Stimulated activated CD8-positive, alpha-beta memory T cell treated with anti-CD3 and anti-CD28 coated beads, Interleukin-7, amount 100 ng/mL, for 4 hours (primary cell): ENCODE measurements at regions not wholly inside any gene's neighbourhood (a gene's known extent, or its start where the extent isn't known, plus 50 kb on each side); places are given as distances from the start of the nearest gene placed in this dataset.
A peak's percentile ranks its signal among the peaks of the same experiment; 100 is the strongest.

Experiments
- DNase-seq, 2 donors: peaks; one replicate each; pipeline ENCODE4 v3.0.0-alpha.2; 2020; ENCODE audit warnings: low read depth in 2 of 2

DNA sequence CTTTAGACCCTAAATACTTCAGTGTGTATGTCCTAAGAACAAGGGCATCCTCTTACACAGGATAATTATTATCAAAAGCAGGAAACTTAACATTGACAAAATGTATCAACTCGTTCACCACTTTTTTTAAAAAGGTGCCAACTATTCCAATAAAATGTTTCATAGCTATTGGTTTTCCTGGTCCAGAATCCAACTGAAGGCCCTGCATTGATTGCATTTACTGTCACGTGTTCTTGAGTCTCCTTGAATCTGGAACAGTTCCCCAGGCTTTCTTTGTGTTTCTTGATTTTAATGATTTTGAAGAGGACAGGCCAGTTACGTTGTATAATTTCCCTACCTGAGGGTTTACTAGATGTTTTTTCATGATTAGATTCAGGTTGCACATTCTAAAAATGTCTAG lies 94.6 kb upstream of the ARHGEF3 start:
- DNase-seq: no peak

DNA sequence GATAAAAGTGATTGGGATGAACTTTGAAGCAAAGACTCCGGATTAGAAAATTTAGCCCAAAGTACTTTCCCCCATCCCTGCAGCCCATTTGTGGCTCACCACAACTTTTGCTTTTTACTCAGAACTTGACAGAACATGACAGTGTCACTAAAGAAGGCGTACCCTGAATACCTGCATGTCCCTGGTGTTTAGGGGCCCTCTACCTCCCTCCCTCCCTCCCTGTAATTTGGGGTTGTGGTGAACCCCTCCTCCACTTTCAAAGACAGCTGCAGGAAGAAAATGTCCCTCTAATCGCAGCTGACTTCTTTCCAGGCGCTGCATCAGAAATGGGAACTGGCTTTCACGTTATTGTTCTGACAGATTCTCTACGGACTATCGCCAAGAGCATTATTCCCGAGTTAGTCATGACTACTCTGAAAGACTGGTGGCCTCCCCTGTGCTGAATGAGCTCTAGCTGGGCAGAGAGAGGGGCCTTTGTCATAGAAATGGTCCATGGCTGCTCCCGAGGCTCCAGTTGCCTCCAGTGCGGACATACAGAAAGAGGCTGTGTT lies 93.2 kb upstream of the ARHGEF3 start:
- no peak for DNase-seq

DNA sequence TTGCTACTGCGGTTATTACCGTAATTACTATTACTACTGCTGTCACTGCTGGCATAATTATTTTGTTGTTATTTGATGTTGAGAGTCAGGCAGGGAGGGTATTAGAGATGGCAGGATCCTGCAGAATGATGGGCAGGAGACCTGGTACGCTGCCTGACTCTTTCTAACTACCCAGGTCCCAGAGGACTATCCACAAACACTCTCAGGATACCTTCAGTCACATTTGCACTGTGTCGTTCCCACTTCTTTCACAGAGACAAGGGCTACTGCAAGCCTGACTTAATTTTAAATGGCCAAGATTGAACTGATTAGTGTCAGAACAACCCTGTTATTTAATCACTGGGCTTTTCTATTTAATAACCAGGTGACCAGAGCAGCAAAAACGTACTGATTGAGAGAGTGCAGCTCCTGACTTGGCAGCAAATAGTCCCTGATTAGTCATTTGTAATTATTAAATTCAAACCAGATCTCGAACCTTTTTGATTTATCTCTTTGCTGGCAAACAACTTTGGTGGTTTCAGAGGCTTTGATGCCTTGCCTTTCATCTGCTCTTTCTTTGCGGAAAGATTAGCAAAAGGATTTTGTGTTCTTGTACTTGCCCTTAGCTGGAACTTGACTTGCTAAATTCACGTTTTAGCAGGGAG lies 88.8 kb upstream of the ARHGEF3 start:
- DNase-seq: no peak

DNA sequence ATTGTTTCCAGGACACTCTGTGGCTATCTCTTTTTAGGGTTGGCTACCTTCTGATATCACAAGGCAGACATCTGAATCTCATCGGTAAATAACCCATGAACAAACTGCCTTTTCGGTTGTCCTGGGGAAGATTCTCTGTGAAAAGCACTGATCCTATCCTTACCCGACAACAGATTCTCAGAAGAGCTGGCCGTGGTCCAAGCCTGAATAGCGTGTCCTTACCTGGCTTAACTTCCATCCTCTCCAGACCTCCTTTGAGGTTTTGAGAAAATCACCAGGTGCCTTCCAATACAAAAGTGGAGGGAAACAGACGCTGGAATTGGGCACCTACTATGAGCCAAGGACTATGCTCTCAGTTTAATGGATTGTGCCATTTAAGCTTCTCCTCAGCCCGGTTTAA lies 87.4 kb upstream of the ARHGEF3 start:
- DNase-seq: no peak

DNA sequence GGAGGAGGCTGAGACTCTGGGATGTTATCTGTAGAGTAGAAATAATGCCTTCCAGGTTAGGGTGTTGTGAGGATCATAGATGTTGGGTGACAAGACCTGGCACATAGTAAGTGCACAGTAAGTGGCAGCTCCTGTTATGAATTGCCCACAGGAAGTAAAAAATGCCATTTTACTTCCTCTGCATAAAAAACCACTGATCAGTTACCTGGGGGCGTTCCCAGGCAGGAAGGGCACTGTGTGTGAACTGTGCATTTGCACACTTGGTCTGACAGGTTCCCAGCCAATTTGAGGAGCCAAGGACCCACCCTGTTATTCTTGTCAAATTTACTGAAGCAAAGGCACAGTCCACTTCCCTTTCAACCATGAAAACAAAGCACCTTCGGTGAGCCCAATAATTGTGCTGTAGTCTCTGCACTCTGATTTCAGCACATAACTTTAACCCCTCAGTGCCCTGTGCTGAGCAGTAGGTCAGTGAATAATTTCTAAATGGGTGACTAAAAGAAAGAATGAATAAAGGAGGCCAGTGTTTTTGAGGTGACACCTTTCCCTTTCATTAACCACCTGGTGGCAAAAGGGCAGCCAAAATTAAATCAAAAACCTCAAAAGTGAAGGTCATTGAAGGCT lies 85.8 kb upstream of the ARHGEF3 start:
- DNase-seq: no peak

DNA sequence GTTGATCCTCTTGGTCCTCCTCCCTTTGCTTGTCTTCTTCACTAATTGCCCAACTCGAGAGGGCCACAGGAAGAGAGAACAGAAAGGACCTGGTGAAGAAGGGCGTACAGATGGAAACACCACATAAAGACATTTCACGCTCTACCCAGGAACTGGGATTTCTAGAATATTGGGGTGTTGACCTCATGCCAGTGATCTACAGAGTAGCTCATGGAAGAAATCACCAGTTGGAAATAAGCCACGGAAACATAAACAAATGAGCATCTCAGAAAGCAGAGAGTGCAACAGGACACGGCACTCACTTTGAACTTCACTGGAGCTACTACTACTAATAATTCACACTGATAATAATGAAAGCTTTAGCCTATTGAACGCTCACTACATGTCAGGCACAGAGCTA lies 84.6 kb upstream of the ARHGEF3 start:
- no peak for DNase-seq

DNA sequence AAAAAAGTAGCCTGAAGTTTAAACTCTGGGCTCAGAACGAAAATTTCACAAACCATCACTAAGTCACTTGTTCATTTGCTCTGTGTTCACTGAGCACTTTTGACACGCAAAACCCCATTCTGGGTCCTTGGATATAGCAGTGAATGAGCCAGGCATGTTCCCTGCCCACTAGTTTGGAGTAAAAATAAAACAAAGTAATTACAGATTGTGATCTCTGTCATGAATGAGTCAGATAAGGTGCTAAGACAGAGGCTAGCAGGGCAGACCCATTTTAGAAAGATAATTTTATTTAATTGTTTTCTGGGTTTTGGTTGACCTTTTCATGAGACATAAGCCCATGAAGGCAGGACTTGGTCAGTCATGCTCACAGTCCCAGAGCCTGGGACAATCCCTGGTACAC lies 84.1 kb upstream of the ARHGEF3 start:
- DNase-seq: no peak

DNA sequence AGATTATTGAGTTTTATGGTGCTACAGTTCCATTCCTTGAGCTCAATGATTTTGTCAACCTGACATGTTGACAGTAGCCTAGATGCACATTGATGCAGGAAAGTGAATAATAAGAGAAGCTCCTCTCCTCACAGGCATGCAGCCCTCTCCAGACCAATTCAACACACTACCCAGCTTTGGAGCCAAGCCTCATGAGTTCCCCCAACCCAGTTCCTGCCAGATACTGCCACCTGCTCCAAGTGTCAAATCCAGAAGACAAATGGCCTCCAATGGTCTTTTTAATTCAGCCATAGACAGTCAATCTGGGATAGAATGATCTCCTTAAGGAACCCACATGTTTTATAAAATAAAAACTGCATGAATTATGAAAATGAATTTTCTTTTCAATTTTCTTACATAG lies 83.7 kb upstream of the ARHGEF3 start:
- DNase-seq: no peak

DNA sequence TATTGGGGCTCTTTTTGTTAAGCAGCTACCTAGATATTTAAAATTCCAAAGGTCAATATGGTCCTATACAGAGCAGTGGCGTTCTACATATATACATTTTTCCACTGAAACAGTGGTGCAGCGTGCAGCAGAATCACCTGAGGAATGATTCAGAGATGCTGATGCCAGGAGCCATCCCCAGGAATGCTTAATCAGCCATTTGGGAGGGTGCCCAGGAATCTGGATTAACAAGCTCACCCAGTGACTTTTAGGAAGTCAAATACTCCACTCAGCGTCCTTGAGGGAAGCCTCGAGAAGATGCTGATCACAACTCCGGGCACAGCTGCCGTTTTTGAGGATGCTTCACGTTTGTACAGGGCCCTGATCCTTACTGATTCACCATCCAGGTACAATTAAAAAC lies 82.6 kb upstream of the ARHGEF3 start:
- DNase-seq: no peak

DNA sequence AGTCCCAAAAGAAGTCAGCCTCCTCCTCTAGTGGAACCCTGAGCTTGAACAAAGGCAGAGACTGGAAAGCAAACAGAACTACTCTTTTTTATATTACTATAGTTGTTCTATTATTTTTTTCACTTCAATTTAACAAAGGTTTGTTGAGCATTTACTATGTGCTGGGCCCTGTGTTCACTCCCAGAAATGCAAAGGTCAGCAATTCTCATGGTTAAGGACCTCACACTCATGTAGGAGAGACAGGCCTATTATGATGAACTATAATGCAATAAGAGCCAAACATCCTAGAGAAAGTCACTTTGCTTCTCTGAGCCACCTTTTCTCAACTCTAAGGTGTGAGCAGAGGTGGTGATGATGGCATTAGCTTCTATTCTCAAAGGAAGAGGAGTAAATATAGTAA lies 82.1 kb upstream of the ARHGEF3 start:
- DNase-seq: no peak

DNA sequence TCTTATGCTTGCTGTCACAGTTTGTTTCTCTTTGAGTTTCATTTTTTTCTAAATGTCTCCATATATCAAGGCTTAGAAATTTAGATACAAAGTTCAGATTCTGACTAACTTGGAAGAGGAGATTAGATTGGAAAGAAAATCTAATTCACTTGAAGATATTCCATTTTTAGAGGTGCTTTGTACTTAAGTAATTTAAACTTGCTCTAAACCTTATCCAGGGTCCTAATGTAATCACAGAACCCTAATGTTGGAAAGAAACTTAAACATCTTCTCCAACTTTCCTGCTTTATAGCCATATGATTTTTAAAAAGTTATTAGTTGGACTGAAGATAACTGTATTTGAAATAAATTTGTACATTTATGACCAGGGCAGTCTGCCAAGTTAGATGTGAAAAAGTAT lies 81.1 kb upstream of the ARHGEF3 start:
- DNase-seq: no peak

DNA sequence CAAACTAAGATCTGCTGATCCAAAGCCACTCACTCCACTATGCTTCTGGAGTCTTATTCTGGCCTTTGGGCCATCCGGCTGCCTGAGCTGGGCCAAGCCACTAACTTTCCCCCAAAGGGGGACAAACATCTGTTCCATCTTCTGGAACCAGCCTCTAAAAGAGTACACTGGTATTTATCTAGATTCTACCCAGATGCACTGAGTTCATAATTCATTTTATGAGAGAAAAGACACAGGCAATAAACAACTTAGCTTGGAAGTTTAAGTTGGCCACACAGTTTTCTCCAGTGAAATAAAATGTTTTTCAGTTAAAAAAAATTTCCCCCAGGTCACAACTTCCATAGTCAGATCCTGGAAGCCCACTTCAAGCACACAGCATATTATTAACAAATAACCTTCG lies 80.1 kb upstream of the ARHGEF3 start:
- no peak for DNase-seq

DNA sequence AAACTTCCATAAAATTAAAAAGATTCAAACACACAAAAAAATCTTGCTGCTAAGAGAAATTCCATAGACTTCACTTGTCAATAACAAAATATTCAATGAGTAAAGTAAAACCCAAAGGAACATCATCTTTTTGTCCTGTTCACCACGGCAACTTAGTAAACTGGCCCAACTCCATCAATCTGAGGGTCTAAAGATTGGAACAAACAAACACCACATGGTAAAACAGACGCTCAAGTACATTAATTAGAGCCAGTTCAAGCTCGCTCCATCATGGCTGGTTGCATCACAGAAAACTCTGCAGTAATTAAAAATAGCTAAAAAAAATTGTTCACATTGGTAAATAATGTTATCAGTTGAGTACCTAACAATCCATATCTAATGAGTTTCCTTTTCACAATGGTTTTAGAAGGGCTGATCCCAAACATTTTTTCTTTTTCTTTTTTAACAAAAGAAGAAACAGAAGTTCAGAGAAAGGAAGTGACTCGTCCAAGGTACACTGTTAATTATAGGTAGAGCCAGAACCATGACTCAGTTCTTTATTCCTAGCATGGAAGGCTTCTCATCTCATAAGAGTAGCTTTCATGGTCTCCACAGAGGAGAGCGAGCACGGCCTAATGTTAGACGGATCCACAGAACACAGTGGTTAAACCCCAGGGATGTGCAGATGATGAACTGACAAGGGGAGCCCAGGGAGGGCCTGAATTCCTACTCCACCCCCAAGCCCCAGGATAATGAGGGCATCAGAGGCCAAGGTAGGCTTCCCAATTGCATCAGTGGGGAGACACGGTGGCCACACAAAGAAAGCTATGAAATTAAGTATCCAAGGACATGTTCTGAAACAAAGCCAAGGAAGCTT lies 79.2 kb upstream of the ARHGEF3 start:
- no peak for DNase-seq

DNA sequence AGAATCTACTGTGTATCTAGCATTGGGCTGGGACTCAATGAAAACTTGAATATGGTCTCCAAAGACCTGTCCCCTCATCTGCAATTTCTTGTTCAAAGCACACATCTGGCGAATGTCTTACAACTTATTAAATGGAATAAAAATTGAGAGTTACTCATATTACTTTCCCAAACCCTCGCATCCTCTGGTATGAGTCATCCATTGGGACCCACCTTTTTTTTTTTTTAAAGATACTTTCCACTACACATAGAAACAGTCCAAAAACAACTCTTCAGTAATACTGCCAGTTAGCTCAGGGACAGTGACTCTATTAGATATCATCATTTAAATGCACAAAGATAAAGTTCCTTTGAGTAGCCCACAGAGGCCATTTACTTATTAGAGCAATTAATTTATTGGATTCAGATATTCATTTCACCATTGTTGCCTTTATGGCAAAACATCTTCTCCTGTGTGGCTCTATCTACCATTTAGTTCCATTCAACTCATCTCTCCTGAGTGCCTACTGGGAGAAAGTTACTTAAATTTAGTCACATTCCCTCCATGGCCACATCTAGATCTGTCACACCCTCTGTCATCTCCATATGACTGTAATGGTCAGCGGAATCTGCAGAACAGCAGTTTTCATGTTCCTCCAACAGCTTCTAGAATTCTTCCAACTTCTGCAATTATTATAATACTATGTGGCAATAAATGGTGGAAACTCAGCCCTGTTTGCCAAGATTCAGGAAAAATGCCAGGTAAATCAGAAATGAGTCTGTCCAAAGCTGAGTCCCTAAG lies 77.9 kb upstream of the ARHGEF3 start:
- no peak for DNase-seq

DNA sequence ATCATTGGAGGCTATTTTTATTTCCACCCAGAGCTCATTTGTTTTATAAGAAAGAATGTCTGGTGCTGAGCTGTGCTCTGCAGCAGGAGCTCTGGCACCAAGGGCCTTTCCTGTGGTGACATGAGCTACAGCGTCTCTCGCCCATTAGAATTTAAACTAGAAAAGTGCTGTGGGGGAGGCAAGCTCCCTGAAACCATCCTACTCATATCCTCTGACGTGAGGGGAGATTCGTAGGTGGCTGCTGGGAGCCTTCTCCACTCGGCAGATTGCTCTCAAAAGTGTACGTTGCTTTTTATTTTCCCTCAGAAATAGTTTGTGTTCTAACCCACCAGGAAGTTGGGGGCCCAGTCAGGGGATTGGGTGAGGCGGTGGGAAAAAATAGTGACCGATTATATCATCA lies 76.3 kb upstream of the ARHGEF3 start:
- DNase-seq: peak; percentile 36 to 49

DNA sequence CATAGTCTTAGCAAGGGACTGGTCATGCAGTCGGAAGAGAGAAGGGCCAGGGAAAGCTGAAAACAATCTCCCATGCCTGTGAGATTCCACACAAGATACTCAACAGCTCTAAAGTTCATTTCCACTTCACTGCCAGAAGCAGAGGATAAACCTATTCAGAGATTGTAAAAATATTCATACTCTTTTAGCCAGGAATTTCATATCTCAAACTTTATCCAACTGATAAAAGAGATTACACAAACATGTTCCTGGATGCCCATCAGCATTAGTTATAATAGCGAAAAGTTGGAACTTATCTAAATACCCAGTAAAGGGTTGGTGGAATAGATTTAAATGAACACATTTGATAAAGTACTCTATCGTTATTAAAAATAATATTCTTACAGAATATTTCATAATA lies 75.2 kb upstream of the ARHGEF3 start:
- no peak for DNase-seq

DNA sequence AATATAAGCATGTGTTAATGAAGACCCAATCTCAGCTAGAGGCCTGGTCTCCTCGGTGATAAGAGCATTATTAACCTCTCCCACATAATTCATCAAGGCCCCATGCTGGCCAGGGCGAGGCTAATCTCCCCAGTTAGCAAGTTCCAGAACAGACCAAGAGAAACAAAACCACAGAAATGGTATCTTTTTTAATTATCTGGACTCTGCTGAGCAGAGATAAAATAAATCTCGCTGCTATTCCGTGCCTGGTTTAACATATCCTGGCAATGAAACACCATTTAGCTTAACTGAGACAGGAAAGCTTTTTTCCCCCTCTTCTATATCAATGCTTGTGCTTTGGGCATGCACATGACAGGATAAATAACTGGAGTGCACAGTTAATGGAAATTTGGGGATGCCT lies 72.5 kb upstream of the ARHGEF3 start:
- DNase-seq: no peak

DNA sequence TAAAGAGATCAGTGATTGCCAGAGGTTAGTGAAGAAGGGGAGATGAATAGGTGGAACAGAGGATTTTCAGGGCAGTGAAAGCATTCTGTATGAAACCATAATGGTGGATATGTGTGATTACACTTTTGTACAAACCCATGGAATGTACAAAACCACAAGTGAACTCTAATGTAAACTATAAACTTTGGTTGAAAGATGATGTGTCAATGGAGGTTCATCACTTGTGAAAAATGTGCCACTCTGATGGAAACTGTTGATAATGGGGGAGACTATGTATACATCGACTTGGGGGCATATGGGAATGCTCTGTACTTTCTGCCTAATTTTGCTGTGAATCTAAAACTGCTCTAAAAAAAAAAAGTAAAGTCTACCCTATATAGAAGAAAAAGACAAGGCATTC lies 68.7 kb upstream of the ARHGEF3 start:
- no peak for DNase-seq

DNA sequence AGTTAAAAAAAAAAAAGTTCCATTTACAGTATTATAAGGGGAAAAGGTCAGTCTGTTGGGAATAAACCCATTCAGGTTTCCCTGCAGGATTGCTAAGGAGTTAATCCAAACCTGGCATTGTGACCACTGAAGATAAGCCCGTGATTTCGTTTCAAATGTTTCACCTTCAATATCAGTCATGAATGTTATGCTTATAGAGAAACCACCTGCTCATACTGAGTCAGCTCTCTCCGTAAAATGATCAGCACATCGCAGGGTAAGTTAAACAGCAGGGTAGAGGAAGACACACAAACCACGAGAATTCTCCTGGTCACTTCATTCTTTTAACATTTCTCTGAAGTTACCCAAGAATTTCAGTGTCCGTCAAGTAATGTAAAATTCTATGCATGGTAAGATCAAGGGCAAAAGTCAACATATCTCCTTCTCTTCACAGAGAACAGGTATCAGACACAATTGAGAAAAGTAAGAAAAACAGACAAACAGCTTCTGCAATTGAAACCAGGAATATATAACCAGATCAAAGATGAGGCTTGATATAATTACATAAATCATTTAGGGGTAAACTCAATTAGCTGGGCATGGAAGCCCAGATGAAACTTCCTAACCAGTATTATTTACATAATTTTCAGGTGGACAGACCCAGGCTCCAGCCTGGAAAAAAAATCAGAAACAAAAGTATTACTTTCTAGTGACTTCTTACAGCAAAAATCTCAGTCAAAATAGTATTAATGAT lies 67.6 kb upstream of the ARHGEF3 start:
- DNase-seq: no peak

DNA sequence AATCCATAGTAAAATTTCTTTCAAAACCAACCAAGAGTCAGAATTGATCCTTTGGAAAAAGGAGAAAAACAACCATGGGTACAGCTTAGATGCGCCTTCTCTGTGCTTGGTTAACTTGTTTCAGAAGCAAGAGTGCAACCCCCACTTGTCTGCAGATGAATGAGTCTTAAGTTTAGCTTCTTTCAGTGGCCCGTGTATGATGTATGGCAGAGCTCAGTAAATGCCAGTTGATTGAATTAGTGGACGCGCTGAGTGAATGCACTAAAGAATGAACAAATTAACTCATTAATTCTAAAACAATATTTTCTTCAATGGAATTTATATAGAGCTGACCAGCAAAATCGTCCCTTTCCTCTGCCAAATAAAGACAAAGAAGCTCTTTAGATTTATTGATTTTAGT lies 67.0 kb upstream of the ARHGEF3 start:
- no peak for DNase-seq

DNA sequence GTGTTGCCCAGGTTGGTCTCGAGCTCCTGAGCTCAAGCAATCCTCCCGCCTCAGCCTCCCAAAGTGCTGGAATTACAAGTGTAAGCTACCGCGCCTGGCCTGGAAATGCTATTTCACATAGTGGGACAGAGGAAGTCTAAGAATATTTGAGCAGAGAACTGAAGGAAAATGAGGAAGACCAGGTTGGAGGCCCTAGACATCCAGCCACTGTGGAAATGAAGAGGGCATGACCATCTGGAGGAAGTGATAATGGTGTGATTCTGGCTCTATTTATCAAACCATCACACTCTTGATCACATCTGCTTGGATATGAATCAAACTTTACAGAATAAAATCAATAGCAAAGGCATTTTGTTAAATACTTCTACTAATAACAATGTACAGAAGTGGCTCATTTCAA lies 65.9 kb upstream of the ARHGEF3 start:
- no peak for DNase-seq
